Keratinocyte (primary cell): ENCODE measurements at regions not wholly inside any gene's neighbourhood (a gene's known extent, or its start where the extent isn't known, plus 50 kb on each side); places are given as distances from the start of the nearest gene placed in this dataset.

ENCODE experiments used
- EZH2 ChIP-seq: IDR thresholded peaks from one replicate; pipeline ENCODE4 v1.6.1; 2012; ENCODE audit warnings: inconsistent platforms, mild to moderate bottlenecking, low read length, moderate library complexity
- TF ChIP-seq, protein P1 (sequence below), 3 experiments: IDR thresholded peaks in 1 of 3; conservative IDR thresholded peaks in 1 of 3; optimal IDR thresholded peaks in 1 of 3; 2 replicates in 2 of 3; 3 replicates in 1 of 3; pipeline versions ENCODE3 to v1.5.1; 2011; ENCODE audit warnings: low read length in 3 of 3, mild to moderate bottlenecking in 3 of 3, moderate library complexity in 2 of 3, control low read depth in 1 of 3, inconsistent platforms in 1 of 3; ENCODE audit not compliant: insufficient read depth in 2 of 3; ENCODE audit errors: extremely low read depth in 1 of 3

DNA sequence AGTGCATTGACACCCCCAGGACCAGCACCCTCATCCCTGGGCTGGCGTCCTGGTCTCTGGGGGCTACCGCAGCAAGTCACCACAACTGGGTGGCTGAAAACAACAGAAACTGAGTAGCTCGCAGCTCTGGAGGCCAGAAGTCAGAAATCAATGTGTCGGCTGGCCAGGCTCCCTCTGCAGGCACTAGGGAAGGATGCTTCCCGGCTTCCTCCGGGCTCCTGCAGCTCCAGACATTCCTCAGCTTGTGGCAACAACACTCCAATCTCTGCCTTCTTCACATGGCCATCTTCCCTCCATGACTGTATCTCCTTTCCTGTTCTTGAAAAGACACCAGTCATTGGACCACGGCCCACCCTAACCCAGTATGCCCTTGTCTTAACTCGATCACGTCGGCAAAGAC is 224.2 kb downstream of the NPHP4 start:
- no peak for TF ChIP-seq EZH2
- TF ChIP-seq, protein P1, sequence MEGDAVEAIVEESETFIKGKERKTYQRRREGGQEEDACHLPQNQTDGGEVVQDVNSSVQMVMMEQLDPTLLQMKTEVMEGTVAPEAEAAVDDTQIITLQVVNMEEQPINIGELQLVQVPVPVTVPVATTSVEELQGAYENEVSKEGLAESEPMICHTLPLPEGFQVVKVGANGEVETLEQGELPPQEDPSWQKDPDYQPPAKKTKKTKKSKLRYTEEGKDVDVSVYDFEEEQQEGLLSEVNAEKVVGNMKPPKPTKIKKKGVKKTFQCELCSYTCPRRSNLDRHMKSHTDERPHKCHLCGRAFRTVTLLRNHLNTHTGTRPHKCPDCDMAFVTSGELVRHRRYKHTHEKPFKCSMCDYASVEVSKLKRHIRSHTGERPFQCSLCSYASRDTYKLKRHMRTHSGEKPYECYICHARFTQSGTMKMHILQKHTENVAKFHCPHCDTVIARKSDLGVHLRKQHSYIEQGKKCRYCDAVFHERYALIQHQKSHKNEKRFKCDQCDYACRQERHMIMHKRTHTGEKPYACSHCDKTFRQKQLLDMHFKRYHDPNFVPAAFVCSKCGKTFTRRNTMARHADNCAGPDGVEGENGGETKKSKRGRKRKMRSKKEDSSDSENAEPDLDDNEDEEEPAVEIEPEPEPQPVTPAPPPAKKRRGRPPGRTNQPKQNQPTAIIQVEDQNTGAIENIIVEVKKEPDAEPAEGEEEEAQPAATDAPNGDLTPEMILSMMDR (optimal IDR thresholded peaks at IDR 0.05 in 1 of 3, IDR thresholded peaks at IDR 0.05 in 1 of 3, conservative IDR thresholded peaks at IDR 0.05 in 1 of 3; ENCODE audit: extremely low read depth in 1 of 3, insufficient read depth in 2 of 3, low read length in 3 of 3) = no peak
